ENCODE measurements at regions not wholly inside any gene's neighbourhood (a gene's known extent, or its start where the extent isn't known, plus 50 kb on each side); places are given as distances from the start of the nearest gene placed in this dataset.
A peak's percentile ranks its signal among the peaks of the same experiment; 100 is the strongest.

- DNase-seq (ENCODE audit: low spot score): no peak
- in situ Hi-C loops (cut with HindIII; ENCODE audit: low sequenced_read_pairs): no loop called here
These were observed 223.0 kb upstream of the LRFN2 start for GRCh38 chr6:40810171-40810570.

DNA sequence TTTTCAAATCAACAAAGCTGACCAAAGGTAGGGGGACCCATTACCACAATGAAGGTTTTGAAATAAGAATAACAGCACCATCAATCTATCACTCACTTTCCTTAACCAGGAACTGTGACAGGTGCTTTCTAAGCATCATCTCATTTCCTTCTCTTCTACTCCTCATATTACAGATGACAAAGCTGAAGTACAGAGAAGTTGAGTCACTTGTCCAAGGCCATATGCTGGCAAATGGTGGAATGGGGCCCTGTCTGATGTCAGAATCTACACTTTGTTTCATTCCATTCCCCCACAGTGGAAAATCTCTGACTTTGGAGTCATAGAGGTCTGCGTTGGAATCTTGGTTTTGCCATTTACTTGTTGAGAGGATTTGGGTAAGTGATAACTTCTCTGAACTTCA, 222.5 kb upstream of the LRFN2 start:
- in situ Hi-C loops (cut with HindIII; ENCODE audit: low sequenced_read_pairs): no loop called here

DNA sequence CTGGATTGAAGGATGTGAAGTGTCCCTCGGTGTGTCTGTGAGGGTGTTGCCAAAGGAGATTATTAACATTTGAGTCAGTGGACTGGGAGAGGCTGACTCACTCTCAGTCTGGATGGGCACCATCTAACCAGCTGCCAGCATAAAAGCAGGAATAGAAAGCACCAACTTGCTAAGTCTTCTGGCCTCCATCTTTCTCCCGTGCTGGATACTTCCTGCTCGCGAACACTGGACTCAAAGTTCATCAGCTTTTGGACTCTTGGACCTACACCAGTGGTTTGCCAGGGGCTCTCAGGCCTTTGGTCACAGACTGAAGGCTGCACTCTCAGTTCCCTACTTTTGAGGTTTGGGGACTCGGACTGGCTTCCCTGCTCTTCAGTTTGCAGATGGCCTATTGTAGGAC, 220.3 kb upstream of the LRFN2 start:
- in situ Hi-C loops (cut with HindIII; ENCODE audit: low sequenced_read_pairs): no loop called here
- DNase-seq (ENCODE audit: low spot score): no peak

More for the DNA sequence above, 222.5 kb upstream of the LRFN2 start:
- no peak for DNase-seq (ENCODE audit: low spot score)

GRCh38 chr6:40806256-40806864, 219.2 kb upstream of the LRFN2 start:
- in situ Hi-C loops (cut with HindIII; ENCODE audit: low sequenced_read_pairs): no loop called here
- DNase-seq (ENCODE audit: low spot score): no peak

DNA sequence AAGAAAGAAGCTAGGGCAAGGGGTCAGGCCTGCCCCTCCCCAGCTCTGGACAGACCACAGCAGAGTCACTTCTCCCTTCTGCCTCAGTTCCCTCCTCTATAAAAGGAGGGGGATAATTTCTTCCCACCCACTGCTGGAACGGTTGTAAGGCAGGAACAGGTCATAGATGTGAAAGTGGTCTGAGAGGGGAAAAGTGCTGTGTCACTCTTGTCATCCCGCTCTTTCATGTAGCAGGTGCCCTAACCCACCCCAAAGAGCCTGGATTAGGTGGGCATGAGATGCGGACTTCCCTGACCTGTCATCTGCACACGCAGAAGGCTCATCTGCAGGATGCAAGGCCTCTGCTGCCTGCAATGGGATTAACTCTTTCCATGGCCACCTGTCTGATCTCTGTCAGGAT, 218.2 kb upstream of the LRFN2 start:
- in situ Hi-C loops (cut with HindIII; ENCODE audit: low sequenced_read_pairs): no loop called here
- DNase-seq (ENCODE audit: low spot score): no peak

DNA sequence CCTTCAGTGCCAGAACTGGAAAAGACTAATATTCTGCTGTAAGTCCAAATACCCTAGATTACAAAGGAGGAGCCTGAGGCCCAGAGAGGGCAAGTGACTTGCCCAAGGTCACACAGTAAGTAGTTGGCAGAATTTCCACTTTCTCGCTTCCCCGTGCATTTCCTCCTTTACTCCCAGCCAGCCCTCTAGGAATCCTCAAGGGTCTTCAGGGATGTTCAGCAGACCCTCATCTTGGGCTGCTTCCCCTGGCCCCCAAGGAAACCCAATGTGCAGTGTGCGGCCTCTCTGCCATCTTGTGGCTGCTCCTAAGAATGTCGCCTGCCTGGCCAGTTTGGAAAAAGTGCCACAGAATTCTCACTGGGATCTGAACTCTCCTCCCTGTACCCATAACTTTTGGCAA, 217.7 kb upstream of the LRFN2 start:
- DNase-seq (ENCODE audit: low spot score): no peak
- in situ Hi-C loops (cut with HindIII; ENCODE audit: low sequenced_read_pairs): no loop called here

- in situ Hi-C loops (cut with HindIII; ENCODE audit: low sequenced_read_pairs): no loop called here
- DNase-seq (ENCODE audit: low spot score): no peak
These were observed 216.9 kb upstream of the LRFN2 start for GRCh38 chr6:40803897-40804702.

- in situ Hi-C loops (cut with HindIII; ENCODE audit: low sequenced_read_pairs): no loop called here
- DNase-seq (ENCODE audit: low spot score): no peak
These were observed 215.3 kb upstream of the LRFN2 start for GRCh38 chr6:40802481-40802880.

DNA sequence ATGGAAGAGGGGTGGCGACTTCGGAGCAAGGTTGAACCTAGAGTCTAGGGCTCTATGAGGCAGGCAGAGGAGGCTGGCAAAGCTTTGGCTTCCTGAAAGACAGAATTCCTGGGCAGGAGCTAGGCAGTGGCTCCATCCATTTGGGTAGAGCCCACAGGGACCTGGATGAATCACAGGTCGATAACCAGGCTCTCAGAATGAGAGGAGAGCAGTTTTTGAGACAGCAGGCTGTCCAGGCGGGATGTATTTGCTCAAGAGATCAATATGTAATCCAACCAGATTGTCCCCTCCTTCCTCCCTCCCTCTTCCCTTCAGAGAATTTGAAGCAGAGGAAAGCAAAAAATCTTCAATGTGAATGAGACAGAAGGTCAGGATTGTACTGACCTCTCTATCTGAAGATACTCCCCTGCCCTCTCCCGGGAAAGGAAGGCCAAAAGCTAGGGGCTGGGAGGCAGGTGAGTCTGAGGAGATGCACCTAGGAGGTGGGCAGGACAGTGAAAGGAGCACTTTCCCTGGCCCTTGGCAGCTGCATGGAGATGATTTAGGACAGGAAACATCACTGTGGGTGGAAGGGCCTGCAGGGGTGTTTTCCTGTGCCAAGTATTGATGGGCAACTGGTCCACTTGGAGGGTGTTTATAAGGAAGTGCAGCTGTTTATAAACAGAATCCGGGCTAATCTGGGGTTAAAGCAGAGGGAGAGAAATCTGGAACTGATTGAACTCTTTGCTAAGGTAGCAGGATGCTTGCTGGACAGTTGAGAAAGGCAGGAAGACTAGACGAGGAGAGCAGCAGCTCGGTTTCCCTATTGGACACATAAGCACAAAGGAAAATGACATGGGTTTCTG, 212.4 kb upstream of the LRFN2 start:
- in situ Hi-C loops (cut with HindIII; ENCODE audit: low sequenced_read_pairs): no loop called here
- DNase-seq (ENCODE audit: low spot score): no peak

GRCh38 chr6:40798069-40798770, 211.1 kb upstream of the LRFN2 start:
- peak; percentile 77 for DNase-seq (ENCODE audit: low spot score)
- in situ Hi-C loops (cut with HindIII; ENCODE audit: low sequenced_read_pairs): no loop called here

- in situ Hi-C loops (cut with HindIII; ENCODE audit: low sequenced_read_pairs): no loop called here
These were observed 209.4 kb upstream of the LRFN2 start for GRCh38 chr6:40796260-40797221.

DNA sequence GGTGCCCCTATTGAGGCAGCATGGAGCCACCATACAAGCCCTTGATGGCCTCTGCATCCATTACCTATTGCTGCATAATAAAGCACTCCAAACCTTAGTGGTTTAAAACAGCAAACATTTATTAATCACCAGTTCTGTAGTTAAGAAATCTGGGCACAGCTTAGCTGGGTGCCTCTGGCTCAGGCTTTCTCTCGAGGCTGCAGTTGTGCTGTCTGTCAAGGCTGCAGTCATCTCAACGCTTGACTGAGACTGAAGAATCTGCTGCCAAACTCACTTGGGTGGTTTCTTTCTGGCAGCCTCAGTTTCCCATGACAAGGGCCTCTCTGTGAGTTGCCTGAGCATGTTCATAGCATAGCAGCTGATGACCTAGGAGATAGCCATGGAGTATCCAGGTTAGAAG, 207.4 kb upstream of the LRFN2 start:
- in situ Hi-C loops (cut with HindIII; ENCODE audit: low sequenced_read_pairs): no loop called here
- no peak for DNase-seq (ENCODE audit: low spot score)

More at GRCh38 chr6:40796260-40797221, 209.4 kb upstream of the LRFN2 start:
- DNase-seq (ENCODE audit: low spot score): no peak

- in situ Hi-C loops (cut with HindIII; ENCODE audit: low sequenced_read_pairs): no loop called here
- no peak for DNase-seq (ENCODE audit: low spot score)
These were observed 205.0 kb upstream of the LRFN2 start for GRCh38 chr6:40792183-40792582.

- DNase-seq (ENCODE audit: low spot score): no peak
- in situ Hi-C loops (cut with HindIII; ENCODE audit: low sequenced_read_pairs): no loop called here
These were observed 203.8 kb upstream of the LRFN2 start for GRCh38 chr6:40791004-40791403.

DNA sequence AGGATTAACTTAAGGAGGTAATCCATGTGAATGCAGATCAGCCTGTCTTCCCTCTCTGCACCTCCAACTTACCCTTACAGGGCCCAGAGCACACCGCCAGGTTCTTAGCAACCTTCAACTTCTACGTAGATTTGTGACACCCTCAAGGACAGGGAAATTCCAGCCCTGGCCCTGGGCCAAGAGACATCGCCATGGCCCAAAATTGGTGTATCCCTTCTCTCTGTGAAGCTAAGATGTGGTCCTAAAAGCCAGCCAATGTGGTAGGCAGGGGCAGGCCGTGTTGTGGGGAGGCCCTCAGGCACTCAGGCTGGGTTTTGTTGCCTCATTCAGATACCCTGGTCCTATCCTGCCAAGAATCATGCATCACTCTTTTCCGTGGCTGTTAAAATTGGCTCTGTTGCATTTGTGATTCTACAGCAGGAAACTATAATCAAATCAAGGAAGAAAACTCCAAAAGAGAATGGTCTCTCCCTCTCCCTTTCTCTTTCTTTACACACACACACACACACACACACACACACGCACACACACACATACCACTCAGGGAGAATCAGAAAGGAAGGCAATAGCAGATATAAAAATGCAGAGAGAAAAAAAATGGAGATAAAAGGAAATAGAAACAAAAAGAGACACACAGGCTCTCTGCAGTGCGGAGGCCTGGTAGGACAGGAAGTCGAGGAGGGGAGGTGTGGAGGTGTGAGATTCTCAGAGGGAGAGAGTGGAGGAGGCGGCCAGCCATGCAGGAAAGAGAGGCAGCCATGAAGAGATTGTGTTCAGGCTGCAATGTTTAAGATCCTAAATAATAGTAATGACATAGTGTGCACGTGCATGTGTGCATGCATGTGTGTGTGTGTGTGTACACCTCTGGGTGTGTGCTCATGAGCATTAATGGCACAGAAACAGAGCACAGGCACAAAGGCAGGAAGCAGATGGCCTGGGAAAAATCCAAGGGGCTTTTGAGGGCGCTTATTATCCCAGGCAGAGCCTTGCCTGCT, 201.8 kb upstream of the LRFN2 start:
- in situ Hi-C loops (cut with HindIII; ENCODE audit: low sequenced_read_pairs): no loop called here
- DNase-seq (ENCODE audit: low spot score): no peak

GRCh38 chr6:40782355-40782754, 195.2 kb upstream of the LRFN2 start:
- in situ Hi-C loops (cut with HindIII; ENCODE audit: low sequenced_read_pairs): no loop called here
- no peak for DNase-seq (ENCODE audit: low spot score)

GRCh38 chr6:40780637-40781036, 193.5 kb upstream of the LRFN2 start:
- DNase-seq (ENCODE audit: low spot score): no peak
- in situ Hi-C loops (cut with HindIII; ENCODE audit: low sequenced_read_pairs): no loop called here

All from G401 (cell line).